ENCODE measurements at regions not wholly inside any gene's neighbourhood (a gene's known extent, or its start where the extent isn't known, plus 50 kb on each side); places are given as distances from the start of the nearest gene placed in this dataset.

GRCh38 chr1:219666242-219666641 is 53.3 kb upstream of the ZC3H11B start:
- ChIA-PET CTCF (no interaction called here), POLR2A (no interaction called here)
- Histone ChIP-seq H3K36me3 (ENCODE audit: control insufficient read depth in 2 of 2, insufficient read depth in 1 of 2, low read length in 2 of 2) (no peaks in the 10 kb centered on the region), H3K27ac (ENCODE audit: extremely low read depth, low read depth, low read length) (no peak overlapping the region), H3K4me1 (ENCODE audit: control insufficient read depth, insufficient read depth, low read length) (no peaks in the 10 kb centered on the region), H3K9me3 (ENCODE audit: control insufficient read depth, insufficient read depth, low read depth, low read length) (no peaks in the 10 kb centered on the region), H3K4me3 (ENCODE audit: low read depth, low read length) (no peak overlapping the region)
- TF ChIP-seq ZNF140 (tag by site-specific recombination; IDR thresholded peaks at IDR 0.05) (no peak), ZNF571 (tag by site-specific recombination; IDR thresholded peaks at IDR 0.05) (no peak), PRDM10 (tag by site-specific recombination; IDR thresholded peaks at IDR 0.05) (no peak), ZNF239 (tag by site-specific recombination; IDR thresholded peaks at IDR 0.05) (no peak), ZNF529 (tag by site-specific recombination; IDR thresholded peaks at IDR 0.05; ENCODE audit: insufficient replicate concordance) (no peak), TCF7L2 (IDR thresholded peaks at IDR 0.05; ENCODE audit: borderline replicate concordance, low read depth, low read length) (no peak), HIC1 (tag by site-specific recombination; IDR thresholded peaks at IDR 0.05) (no peak), ZNF654 (tag by site-specific recombination; IDR thresholded peaks at IDR 0.05; ENCODE audit: low read depth) (no peak), ZIC2 (tag by site-specific recombination; IDR thresholded peaks at IDR 0.05) (no peak), ZNF211 (tag by site-specific recombination; IDR thresholded peaks at IDR 0.05; ENCODE audit: low read depth) (no peak), ZBTB17 (tag by site-specific recombination; IDR thresholded peaks at IDR 0.05) (no peak), ZNF629 (tag by site-specific recombination; IDR thresholded peaks at IDR 0.05) (no peak)

- Histone ChIP-seq H3K9me3 (ENCODE audit: control insufficient read depth, insufficient read depth, low read depth, low read length) (no peaks in the 10 kb centered on the region), H3K36me3 (ENCODE audit: control insufficient read depth in 2 of 2, insufficient read depth in 1 of 2, low read length in 2 of 2) (no peaks in the 10 kb centered on the region), H3K4me3 (ENCODE audit: low read depth, low read length) (no peak overlapping the region), H3K27ac (ENCODE audit: extremely low read depth, low read depth, low read length) (no peak overlapping the region), H3K4me1 (ENCODE audit: control insufficient read depth, insufficient read depth, low read length) (no peaks in the 10 kb centered on the region)
- ChIA-PET CTCF (no interaction called here), POLR2A (no interaction called here)
- TF ChIP-seq HOXD13 (CRISPR knock-in tag; IDR thresholded peaks at IDR 0.05; ENCODE audit: borderline replicate concordance) = no peak
Observed at GRCh38 chr1:219665089-219665488, 52.2 kb upstream of the ZC3H11B start.

GRCh38 chr1:219664310-219665029 is 51.6 kb upstream of the ZC3H11B start:
- Histone ChIP-seq H3K4me3 (ENCODE audit: low read depth, low read length) (no peak overlapping the region), H3K27ac (ENCODE audit: extremely low read depth, low read depth, low read length) (no peak overlapping the region), H3K9me3 (ENCODE audit: control insufficient read depth, insufficient read depth, low read depth, low read length) (no peaks in the 10 kb centered on the region), H3K36me3 (ENCODE audit: control insufficient read depth in 2 of 2, insufficient read depth in 1 of 2, low read length in 2 of 2) (no peaks in the 10 kb centered on the region), H3K4me1 (ENCODE audit: control insufficient read depth, insufficient read depth, low read length) (no peaks in the 10 kb centered on the region)
- ChIA-PET CTCF (no interaction called here), POLR2A (no interaction called here)
- TF ChIP-seq ZNF692 (tag by site-specific recombination; IDR thresholded peaks at IDR 0.05) (no peak), ZNF362 (tag by site-specific recombination; IDR thresholded peaks at IDR 0.05) (0 out of 2 replicates have a peak, but pooled peaks have one; percentile 30), GLI4 (tag by site-specific recombination; IDR thresholded peaks at IDR 0.05) (no peak)
